Sigmoid colon (tissue), 6 donors: ENCODE measurements at regions not wholly inside any gene's neighbourhood (a gene's known extent, or its start where the extent isn't known, plus 50 kb on each side); places are given as distances from the start of the nearest gene placed in this dataset.

Experiments used
- DNase-seq: peaks from one replicate; pipeline ENCODE4 v3.0.0-alpha.2; 2019
- H3K27ac ChIP-seq, 4 donors: fragments of 200-600 bp; sonication (generic); one replicate each; pipeline ENCODE4 v1.5.1; 2016 to 2019; ENCODE audit warnings: mild to moderate bottlenecking in 1 of 4
- H3K27me3 ChIP-seq, 3 donors: fragments of 200-600 bp; sonication (generic); one replicate each; pipeline ENCODE4 v1.5.1; 2019; ENCODE audit warnings: mild to moderate bottlenecking in 1 of 3
- H3K36me3 ChIP-seq, 4 donors: fragments of 200-600 bp; sonication (generic); one replicate each; pipeline ENCODE4 v1.5.1; 2016 to 2019
- H3K4me1 ChIP-seq, 4 donors: fragments of 200-600 bp; sonication (generic); one replicate each; pipeline ENCODE4 v1.5.1; 2017 to 2019
- H3K4me3 ChIP-seq, 4 donors: fragments of 200-600 bp; sonication (generic); one replicate each; pipeline ENCODE4 v1.5.1; 2017 to 2019; ENCODE audit warnings: mild to moderate bottlenecking in 2 of 4, moderate library complexity in 1 of 4
- H3K9me3 ChIP-seq, 4 donors: fragments of 200-600 bp in 3 of 4; sonication (generic) in 3 of 4; one replicate each; pipeline versions ENCODE4 v1.5.1 to v1.6.1; 2013 to 2019
- CTCF ChIP-seq, 4 experiments: fragments of 450-650 bp in 3 of 4; fragments of 200-600 bp in 1 of 4; IDR thresholded peaks; one replicate each; pipeline ENCODE4 v1.5.1; 2016 to 2019; ENCODE audit warnings: antibody characterized with exemption in 4 of 4, mild to moderate bottlenecking in 3 of 4, moderate library complexity in 2 of 4
- EP300 ChIP-seq, 4 donors: sonication (generic); formaldehyde crosslinking; IDR thresholded peaks; one replicate each; pipeline ENCODE4 v1.6.1; 2017; ENCODE audit warnings: antibody characterized with exemption in 4 of 4
- POLR2A ChIP-seq, 2 donors: fragments of 450-650 bp; IDR thresholded peaks; one replicate each; pipeline ENCODE4 v1.6.1; 2016; ENCODE audit warnings: antibody characterized with exemption in 2 of 2, mild to moderate bottlenecking in 2 of 2, moderate library complexity in 2 of 2
- POLR2AphosphoS5 ChIP-seq, 4 donors: sonication (generic); formaldehyde crosslinking; IDR thresholded peaks; one replicate each; pipeline ENCODE4 v1.6.1; 2017; ENCODE audit warnings: antibody characterized with exemption in 4 of 4
- WGBS, 2 donors: extraction: QIAGEN DNeasy Blood & Tissue Kit; methylation state at CpG; one replicate each; pipeline ENCODE4 v1.1.7; 2013; 5-methylcytosine and 5-hydroxymethylcytosine counted together
- intact Hi-C: fragments of 100-400 bp; cut with DNase I; formaldehyde crosslinking; loops from one replicate; pipeline ENCODE4 v1.15.1; 2023
- small RNA-seq, 3 donors: library from RNA; depleted of rRNA; stranded (forward); fragments of <200 nt; gene quantifications; one replicate each; pipeline ENCODE3, GENCODE V24; 2016
- donor health status: healthy with polysubstance abuse.
- donor health status: healthy.

- no peak for DNase-seq
- peaks cover 0 to 35% (median 21%) of the 10 kb centered on the region in 4 donors for H3K4me1 ChIP-seq
- H3K4me3 ChIP-seq: no peak overlapping the region
- peaks cover 0 to 29% (median 2%) of the 10 kb centered on the region in 4 donors for H3K36me3 ChIP-seq
- intact Hi-C loops: no loop called here
- H3K9me3 ChIP-seq: no peaks in the 10 kb centered on the region
- no peak overlapping the region for H3K27ac ChIP-seq
- 87 to 93% methylated on average over 2 of the region's 2 CpGs for WGBS, 2 donors
- H3K27me3 ChIP-seq: no peaks in the 10 kb centered on the region
- TF ChIP-seq POLR2AphosphoS5 (IDR thresholded peaks at IDR 0.05) (no peak), POLR2A (IDR thresholded peaks at IDR 0.05) (no peak), CTCF (IDR thresholded peaks at IDR 0.05) (no peak), EP300 (IDR thresholded peaks at IDR 0.05) (no peak)
Observed at GRCh38 chr1:206419783-206420182, 50.5 kb upstream of the IKBKE start.

- Histone ChIP-seq H3K9me3 (no peaks in the 10 kb centered on the region), H3K4me1 (peaks cover 0 to 29% (median 14%) of the 10 kb centered on the region in 4 donors), H3K27me3 (no peaks in the 10 kb centered on the region), H3K36me3 (peaks cover 0 to 29% (median 2%) of the 10 kb centered on the region in 4 donors), H3K4me3 (no peak overlapping the region), H3K27ac (no peak overlapping the region)
- intact Hi-C loops: no loop called here
- TF ChIP-seq CTCF (IDR thresholded peaks at IDR 0.05): no peak
- no peak for TF ChIP-seq EP300 (IDR thresholded peaks at IDR 0.05)
- TF ChIP-seq POLR2A (IDR thresholded peaks at IDR 0.05): no peak
- no peak for TF ChIP-seq POLR2AphosphoS5 (IDR thresholded peaks at IDR 0.05)
- DNase-seq: no peak
- 75 to 99% methylated on average over 4 of the region's 4 CpGs for WGBS, 2 donors
Observed at GRCh38 chr1:206420471-206420870, 49.8 kb upstream of the IKBKE start.

Small RNA genes lying in the stretch of these regions (small RNA-seq; reads per million reads assigned to genes)
- 0 reads per million in 3 donors for gene AC244023.1
